Smooth muscle cell (in vitro differentiated cells): ENCODE measurements at regions not wholly inside any gene's neighbourhood (a gene's known extent, or its start where the extent isn't known, plus 50 kb on each side); places are given as distances from the start of the nearest gene placed in this dataset.

Source experiments
- DNase-seq: peaks from one replicate; lab custom pipeline; 2025; ENCODE audit not compliant: unreplicated experiment; lab: John Stamatoyannopoulos, UW
- H2AFZ ChIP-seq: fragments of 200-600 bp; sonication (generic); 2 replicates; pipeline ENCODE4 v1.6.0; 2016; ENCODE audit warnings: antibody characterized with exemption, low read depth, mild to moderate bottlenecking
- H3F3A ChIP-seq: fragments of 200-600 bp; sonication (generic); 2 replicates; pipeline ENCODE4 v1.6.0; 2017; ENCODE audit warnings: antibody characterized with exemption, low read depth
- H3K27ac ChIP-seq: fragments of 200-600 bp; sonication (generic); 2 replicates; pipeline ENCODE4 v1.5.1; 2016; ENCODE audit warnings: low read depth, mild to moderate bottlenecking
- H3K27me3 ChIP-seq: fragments of 200-600 bp; sonication (generic); 2 replicates; pipeline ENCODE4 v1.6.1; 2016; ENCODE audit warnings: low read depth, mild to moderate bottlenecking
- H3K36me3 ChIP-seq: fragments of 200-600 bp; sonication (generic); 2 replicates; pipeline ENCODE4 v1.5.1; 2016; ENCODE audit warnings: low read depth
- H3K4me1 ChIP-seq: fragments of 200-600 bp; sonication (generic); 2 replicates; pipeline ENCODE4 v1.5.1; 2016; ENCODE audit warnings: low read depth
- H3K4me2 ChIP-seq: fragments of 200-600 bp; sonication (generic); 2 replicates; pipeline ENCODE4 v1.6.0; 2016; ENCODE audit warnings: mild to moderate bottlenecking
- H3K4me3 ChIP-seq: fragments of 200-600 bp; sonication (generic); 2 replicates; pipeline ENCODE4 v1.5.1; 2016; ENCODE audit warnings: mild to moderate bottlenecking
- H3K79me2 ChIP-seq: fragments of 200-600 bp; sonication (generic); 2 replicates; pipeline ENCODE4 v1.6.0; 2016; ENCODE audit warnings: low read depth, mild to moderate bottlenecking
- H3K9ac ChIP-seq: fragments of 200-600 bp; sonication (generic); 2 replicates; pipeline ENCODE4 v1.6.0; 2016; ENCODE audit warnings: low read depth
- H3K9me3 ChIP-seq: fragments of 200-600 bp; sonication (generic); replicated peaks from 2 replicates; pipeline ENCODE4 v1.5.1; 2016; ENCODE audit warnings: low read depth
- H4K20me1 ChIP-seq: fragments of 200-600 bp; sonication (generic); 2 replicates; pipeline ENCODE4 v1.6.0; 2016; ENCODE audit warnings: low read depth
- WGBS: methylation state at CpG from one replicate; pipeline ENCODE4 v1.1.7; 2016; ENCODE audit warnings: low lambda C conversion rate; 5-methylcytosine and 5-hydroxymethylcytosine counted together
- TF ChIP-seq, protein P1 (sequence below): fragments of 200-600 bp; sonication (generic); IDR thresholded peaks from 2 replicates; pipeline ENCODE4 v1.5.1; 2017; ENCODE audit warnings: borderline replicate concordance, mild to moderate bottlenecking, antibody characterized with exemption; ENCODE audit not compliant: insufficient read depth, poor library complexity, severe bottlenecking

DNA sequence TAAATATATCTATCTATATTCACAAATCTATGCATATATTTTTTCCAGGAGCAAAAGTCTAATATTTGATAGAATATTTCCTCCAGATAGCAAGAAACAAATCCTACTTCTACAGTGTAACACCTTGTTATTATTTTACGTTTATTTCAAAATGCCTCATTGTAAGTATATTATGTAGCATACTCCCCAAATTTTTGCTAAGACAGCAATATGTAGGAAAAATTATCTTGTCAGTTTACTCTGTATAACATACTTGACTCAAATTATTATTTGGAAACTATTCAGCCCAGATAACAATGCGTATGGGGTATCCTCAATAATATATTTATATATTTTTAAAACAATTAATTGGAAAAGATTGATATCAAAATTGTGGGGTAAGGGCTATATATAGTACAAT lies 313.2 kb downstream of the NR4A2 start:
- Histone ChIP-seq H3K4me3 (no peak overlapping the region), H3K9me3 (no peaks in the 10 kb centered on the region), H3K79me2 (no peaks in the 10 kb centered on the region), H3K9ac (no peak overlapping the region), H2AFZ (no peak overlapping the region), H3K27ac (no peak overlapping the region), H3K36me3 (no peaks in the 10 kb centered on the region), H3K4me1 (peaks cover 9% of the 10 kb centered on the region), H4K20me1 (no peaks in the 10 kb centered on the region), H3K4me2 (no peak overlapping the region), H3K27me3 (no peaks in the 10 kb centered on the region), H3F3A (peaks cover 2% of the 10 kb centered on the region)
- WGBS = 95% methylated on average over 2 of the region's 2 CpGs
- TF ChIP-seq, protein P1, sequence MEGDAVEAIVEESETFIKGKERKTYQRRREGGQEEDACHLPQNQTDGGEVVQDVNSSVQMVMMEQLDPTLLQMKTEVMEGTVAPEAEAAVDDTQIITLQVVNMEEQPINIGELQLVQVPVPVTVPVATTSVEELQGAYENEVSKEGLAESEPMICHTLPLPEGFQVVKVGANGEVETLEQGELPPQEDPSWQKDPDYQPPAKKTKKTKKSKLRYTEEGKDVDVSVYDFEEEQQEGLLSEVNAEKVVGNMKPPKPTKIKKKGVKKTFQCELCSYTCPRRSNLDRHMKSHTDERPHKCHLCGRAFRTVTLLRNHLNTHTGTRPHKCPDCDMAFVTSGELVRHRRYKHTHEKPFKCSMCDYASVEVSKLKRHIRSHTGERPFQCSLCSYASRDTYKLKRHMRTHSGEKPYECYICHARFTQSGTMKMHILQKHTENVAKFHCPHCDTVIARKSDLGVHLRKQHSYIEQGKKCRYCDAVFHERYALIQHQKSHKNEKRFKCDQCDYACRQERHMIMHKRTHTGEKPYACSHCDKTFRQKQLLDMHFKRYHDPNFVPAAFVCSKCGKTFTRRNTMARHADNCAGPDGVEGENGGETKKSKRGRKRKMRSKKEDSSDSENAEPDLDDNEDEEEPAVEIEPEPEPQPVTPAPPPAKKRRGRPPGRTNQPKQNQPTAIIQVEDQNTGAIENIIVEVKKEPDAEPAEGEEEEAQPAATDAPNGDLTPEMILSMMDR = no peak
- no peak for DNase-seq

DNA sequence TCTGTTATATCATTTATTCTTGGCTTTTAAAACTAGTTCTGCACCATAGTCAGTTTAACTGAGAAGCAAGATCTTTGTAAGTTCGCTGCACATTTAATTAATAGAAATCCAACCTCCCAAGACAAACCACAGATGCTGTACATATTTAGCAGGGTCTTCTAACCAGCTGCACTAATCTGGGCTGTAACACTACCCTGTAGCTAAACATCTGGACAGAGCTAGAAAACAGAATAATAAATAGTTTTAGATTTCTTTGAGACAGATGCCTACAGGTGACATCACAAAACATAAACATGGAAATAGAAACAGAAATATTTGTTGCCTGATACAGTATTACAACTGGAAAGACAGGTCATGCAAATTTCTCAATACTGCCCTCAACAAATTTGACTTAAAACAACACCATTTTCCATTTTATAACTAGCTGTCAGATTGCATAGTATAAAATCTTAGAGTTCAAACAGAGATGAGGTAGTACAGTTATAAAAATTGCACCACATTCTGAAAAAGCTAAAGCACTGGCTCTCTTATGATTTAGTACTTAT lies 315.1 kb downstream of the NR4A2 start:
- Histone ChIP-seq H2AFZ (no peak overlapping the region), H3K36me3 (no peaks in the 10 kb centered on the region), H3K4me2 (no peak overlapping the region), H3K79me2 (no peaks in the 10 kb centered on the region), H3K4me1 (peaks cover 9% of the 10 kb centered on the region), H3K9me3 (no peaks in the 10 kb centered on the region), H3K27me3 (no peaks in the 10 kb centered on the region), H3K27ac (no peak overlapping the region), H3F3A (peaks cover 2% of the 10 kb centered on the region), H3K9ac (no peak overlapping the region), H4K20me1 (no peaks in the 10 kb centered on the region), H3K4me3 (no peak overlapping the region)
- no peak for DNase-seq
- TF ChIP-seq, protein P1 = no peak
- WGBS = 94% methylated on average over 1 of the region's 1 CpG

DNA sequence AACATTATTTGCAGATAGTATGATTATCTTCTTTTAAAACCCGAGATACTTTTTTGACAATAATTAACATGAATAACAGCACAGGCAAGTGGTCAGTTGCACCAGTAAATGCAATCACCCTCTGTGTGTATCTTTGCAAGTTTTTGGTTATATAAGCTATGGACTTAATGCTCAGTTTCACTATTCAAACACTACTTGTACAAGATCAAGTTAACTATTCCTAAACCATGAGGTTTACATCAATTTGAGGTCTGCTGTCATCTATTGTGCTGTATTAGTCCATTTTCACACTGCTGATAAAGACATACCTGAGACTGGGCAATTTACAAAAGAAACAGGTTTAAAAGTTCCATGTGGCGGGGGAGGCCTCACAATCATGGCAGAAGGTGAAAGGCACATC lies 323.2 kb downstream of the NR4A2 start:
- Histone ChIP-seq H4K20me1 (no peaks in the 10 kb centered on the region), H3K9ac (no peak overlapping the region), H3K4me2 (no peak overlapping the region), H3K4me1 (peaks cover 2% of the 10 kb centered on the region), H3K9me3 (no peaks in the 10 kb centered on the region), H2AFZ (no peak overlapping the region), H3F3A (no peaks in the 10 kb centered on the region), H3K4me3 (no peak overlapping the region), H3K27me3 (no peaks in the 10 kb centered on the region), H3K36me3 (no peaks in the 10 kb centered on the region), H3K27ac (no peak overlapping the region), H3K79me2 (no peaks in the 10 kb centered on the region)
- TF ChIP-seq, protein P1 = no peak
- no peak for DNase-seq
- WGBS = 92% methylated on average over 2 of the region's 2 CpGs

DNA sequence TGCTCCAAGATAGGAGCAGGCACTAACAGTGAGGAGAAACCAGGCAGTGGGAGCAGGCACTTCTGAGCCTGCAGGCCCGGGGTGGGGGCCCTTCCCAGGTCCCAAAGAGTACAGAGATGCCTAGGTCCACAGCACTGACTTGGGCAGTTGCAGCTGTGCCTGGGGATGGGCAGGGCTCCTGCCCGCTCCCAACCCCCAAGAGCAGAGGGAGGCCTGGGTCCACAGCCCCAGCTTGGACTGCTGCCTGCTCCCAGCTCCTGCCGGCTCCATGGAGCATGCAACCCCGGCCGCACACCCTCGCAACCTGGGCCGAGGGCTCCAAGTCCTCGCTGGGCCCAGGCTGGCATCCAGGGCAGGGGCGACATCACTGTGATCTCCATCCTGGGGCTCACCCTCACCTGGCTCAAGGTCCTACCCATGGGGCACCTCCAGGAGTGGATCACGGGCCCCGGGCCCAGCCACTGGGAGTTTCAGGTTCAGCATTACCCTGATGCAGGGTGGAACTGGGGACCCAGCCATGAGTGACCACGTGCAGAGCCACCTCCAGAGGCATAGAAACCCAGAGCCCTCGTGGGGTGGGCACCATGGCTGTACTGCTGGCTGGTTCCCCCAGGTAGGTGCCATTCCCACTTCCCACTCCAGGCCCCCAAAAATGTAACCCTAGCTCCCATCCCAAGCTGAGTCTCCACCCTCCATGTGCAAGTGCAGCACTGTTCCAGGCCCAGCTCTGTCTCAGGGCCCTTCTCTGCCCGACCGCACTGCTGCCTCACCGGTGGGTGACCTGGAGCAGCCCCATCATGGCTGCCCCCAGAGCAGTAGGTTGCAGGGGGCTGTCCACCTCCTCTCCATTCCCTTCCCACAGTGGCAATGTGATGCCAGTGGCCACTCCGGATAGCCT lies 325.6 kb downstream of the NR4A2 start:
- no peak overlapping the region for H3K27ac ChIP-seq
- no peak overlapping the region for H3K9ac ChIP-seq
- H3K79me2 ChIP-seq = no peaks in the 10 kb centered on the region
- H4K20me1 ChIP-seq = no peaks in the 10 kb centered on the region
- H3K4me1 ChIP-seq = peaks cover 4% of the 10 kb centered on the region
- no peaks in the 10 kb centered on the region for H3K36me3 ChIP-seq
- H3K9me3 ChIP-seq = no peaks in the 10 kb centered on the region
- TF ChIP-seq, protein P1 = no peak
- WGBS = 94% methylated on average over 17 of the region's 17 CpGs
- no peak overlapping the region for H2AFZ ChIP-seq
- no peak overlapping the region for H3K4me2 ChIP-seq
- no peaks in the 10 kb centered on the region for H3K27me3 ChIP-seq
- no peak overlapping the region for H3K4me3 ChIP-seq
- no peaks in the 10 kb centered on the region for H3F3A ChIP-seq
- no peak for DNase-seq
